Germinal center (tissue), 1 donor: ENCODE measurements at regions not wholly inside any gene's neighbourhood (a gene's known extent, or its start where the extent isn't known, plus 50 kb on each side); places are given as distances from the start of the nearest gene placed in this dataset.

Experiments used
- DNase-seq: peaks from one replicate; pipeline ENCODE4 v3.0.0; 2012; ENCODE audit warnings: mixed read lengths, low spot score

DNA sequence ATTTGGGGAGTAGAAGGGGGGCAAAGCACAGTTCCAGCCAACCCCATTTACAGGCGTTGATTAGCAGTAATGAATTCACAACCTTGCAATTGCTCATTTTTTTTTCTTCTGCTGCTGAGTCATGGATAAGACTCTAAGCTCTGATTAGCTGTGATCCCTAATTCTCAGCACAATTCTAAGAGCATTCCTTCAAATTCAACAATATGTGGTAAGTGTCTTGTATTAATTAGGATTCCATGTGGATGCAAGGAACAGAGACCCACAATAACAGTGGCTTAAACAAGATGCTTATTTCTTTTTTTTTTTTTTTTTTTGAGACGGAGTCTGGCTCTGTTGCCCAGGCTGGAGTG, 133.4 kb downstream of the PALM2AKAP2 start:
- DNase-seq, result no peak

DNA sequence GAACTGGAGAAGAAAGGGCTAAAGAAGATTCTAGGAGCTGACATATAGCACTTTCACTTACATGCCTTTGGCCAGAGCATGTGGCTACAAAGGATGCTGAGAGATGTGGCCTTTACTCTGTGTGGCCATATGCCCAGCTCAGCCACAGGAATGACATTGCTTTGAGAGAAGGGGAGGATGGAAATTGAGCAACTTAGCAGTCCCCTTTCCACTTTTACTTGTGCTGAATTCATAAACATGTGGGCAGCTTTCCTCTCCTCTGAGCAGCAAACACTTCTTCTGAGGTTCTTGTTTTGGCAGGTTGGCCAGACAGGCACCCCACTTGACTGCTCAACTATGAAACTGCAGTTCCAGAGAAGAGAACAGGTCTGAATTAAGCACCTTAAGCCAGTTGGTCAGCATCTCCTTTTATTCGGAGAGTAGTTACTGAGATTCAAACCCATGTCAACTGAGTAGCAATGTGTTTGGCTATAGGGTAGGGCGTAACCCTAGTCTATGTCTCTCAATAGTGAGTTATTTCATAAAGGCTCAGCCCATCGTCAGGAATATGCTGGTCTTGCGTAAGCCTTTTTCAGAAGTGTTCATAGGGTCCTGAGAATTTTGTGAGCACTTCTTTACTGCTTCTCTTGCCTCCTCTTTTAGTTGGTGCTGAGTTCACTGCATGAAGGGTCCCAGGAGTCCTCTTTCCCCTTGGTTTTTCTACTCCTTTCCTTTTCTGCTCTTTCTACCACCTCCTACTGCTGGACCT, 134.5 kb downstream of the PALM2AKAP2 start:
- peak; percentile 30 for DNase-seq

DNA sequence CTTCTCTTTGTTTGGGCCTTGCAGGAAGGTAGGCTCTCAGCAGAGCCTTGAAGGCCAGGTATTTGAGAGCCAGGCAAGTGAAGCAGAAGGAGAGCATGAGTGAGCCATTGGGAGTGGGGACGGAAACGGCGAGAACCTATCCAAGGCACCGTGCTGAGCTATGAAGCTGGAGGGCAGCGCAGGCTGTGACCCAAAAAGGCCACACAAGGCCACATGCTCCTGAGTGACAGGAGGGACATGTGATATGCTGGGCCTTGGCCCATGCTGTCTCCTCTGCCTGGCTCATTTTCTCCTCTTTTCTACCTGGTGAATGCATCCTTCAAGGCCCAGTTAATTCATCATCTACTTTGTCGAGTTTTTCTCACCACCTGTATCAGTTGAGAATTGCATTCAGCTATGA, 136.3 kb downstream of the PALM2AKAP2 start:
- DNase-seq, result no peak

DNA sequence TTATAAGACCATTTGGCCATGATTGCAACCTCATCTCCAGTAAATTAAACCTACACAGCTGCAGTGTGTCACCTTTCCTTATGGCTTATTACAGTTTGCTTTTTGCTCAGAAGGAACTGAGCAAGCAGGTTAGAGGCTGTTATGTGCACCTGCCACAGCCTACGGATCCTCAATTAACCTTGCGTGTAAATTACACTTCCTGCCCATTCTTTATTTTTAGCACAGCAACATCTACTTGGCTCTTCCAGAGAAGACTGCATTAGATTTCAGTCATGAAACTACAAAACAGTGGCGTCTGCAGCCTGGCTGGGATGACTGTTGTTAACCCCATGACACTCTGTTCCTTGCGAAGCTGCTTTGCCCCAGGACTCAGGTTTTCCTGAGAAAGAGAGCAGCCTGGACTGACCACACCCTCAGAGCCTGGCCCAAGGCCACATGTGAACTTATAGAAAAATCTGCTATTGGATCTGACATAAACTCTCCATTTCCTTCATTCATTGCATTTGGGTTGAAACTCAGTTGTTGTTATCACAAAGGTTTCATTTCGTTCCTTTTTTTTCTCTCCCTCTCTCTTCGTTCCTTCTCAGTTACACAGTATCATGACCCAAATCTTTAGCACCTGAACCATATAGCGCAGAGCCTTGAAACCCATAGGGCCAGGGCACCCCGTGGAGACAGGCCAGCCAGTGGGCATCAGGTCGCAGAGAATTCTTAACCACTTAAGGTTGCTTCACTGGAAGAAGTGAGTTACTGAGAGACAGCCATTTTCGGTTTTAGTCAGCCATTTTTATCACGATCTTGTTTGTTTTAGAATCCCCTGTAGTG, 138.6 kb downstream of the PALM2AKAP2 start:
- DNase-seq, result peak; percentile 53

DNA sequence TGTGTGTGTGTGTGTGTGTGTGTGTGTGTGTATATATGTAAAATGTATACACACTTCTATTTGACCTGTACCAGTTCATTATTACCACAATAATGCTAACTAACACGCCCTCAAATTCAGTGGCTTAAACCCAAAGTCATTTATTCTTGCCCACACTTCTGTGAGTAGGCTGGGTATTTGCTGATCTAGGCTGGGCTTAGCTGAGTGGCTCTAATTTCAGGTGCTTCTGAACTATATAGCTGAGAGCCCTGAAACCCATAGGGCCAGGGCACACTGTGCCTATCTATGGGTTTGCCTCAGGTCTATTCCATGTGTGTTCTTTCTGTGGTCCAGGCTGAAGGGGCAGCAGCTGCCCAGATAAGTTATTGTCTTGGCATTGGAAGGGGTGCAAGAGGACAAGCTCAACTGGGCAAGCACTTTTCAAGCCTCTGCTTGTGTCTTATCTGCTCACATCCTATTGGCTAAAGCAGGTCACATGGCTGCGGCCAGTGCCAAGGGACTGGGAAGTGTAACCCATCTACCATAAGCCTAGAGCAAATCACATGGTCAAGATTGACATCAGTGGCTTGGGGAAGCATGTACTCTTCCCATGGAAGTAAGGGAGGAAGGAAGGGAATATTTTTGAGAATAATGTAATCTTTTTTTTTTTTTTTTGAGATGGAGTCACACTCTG, 139.9 kb downstream of the PALM2AKAP2 start:
- no peak for DNase-seq

DNA sequence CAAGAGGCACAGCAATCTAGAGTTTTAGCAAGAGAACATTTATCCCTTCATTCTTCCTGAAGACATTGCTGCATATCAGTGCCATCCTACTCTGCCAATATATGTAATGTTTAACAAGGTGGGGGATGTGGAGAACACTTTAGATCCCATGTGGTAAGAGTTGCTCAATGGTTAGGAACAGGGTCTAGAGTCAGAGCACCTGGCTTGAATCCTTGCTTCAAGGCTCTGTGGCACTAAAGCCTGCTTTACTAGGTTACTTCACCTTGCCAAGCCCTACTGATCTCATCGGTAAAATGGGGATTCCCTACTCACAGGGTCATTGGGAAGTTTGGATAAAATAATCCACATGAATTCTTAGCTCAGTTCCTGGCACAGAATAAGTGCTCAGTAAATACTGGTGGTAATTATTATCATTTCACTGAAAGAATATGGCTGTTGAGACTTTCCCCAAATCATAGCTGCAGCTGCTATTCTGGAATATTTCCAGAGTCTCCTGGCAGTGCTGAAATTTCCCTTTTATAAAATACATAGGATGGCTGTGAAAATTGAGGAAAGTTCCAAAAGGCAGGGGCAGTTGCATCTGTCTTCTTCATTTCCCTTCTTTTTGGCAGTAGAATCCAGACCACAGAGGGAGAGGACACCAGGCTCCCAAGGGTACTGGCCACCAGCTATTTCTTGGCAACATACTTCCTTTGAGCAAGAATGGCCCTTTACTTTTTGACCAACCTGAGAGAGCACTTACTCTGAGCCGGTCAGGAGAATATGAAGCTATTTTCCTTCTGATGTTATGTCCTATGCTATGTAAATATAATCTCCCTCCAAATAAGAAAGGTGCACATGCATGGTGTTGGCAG, 142.8 kb downstream of the PALM2AKAP2 start:
- DNase-seq, result no peak

DNA sequence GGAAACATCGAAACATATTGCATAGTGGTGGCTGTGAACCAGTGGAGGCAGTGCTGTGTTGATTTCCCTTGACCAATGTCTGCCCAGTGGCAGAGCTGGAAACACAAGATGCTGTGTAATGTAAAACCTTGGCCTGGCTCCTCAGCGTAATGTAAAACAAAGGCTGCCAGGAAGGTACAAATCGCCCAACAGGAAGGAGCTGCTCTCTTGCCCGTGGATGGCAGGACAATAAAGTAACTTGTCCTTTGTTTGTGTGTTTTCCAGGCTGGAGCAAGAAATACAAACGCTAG, 143.4 kb downstream of the PALM2AKAP2 start:
- DNase-seq, result no peak

DNA sequence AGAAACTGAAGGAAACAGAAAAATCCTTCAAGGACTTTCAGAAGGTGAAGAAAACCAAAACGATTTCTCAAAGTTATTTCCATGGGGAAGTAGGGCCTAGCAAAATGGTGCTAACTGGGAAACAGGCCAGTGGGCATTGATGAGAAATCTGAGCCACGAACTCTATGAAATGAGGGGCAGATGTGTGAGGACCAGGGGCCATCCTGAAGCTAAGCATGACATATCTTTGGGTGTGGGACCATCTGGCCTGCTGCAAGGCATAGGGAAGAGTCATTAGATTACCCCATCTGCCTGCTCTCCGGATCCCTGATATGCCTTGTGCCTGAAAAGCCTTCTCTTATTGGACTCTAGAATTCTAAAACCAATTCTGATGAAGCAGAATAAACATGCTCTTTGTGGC, 143.8 kb downstream of the PALM2AKAP2 start:
- no peak for DNase-seq

DNA sequence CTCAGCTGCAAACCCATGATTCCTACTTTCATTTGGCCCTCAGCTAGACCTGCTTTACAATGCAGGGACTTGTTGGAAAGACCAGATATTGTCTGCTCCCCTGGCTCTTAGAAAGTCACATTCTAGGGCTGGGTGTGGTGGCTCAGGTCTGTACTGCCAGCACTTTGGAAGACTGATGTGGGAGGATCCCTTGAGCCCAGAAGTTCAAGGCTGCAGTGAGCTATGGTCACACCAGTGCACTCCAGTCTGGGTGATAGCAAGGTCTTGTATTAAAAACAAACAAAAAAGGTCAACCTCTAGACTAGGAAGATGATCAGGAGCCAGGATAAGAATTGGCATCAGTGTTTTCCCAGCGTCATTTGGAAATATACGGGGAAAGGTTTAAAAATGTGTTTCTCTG, 145.8 kb downstream of the PALM2AKAP2 start:
- no peak for DNase-seq

DNA sequence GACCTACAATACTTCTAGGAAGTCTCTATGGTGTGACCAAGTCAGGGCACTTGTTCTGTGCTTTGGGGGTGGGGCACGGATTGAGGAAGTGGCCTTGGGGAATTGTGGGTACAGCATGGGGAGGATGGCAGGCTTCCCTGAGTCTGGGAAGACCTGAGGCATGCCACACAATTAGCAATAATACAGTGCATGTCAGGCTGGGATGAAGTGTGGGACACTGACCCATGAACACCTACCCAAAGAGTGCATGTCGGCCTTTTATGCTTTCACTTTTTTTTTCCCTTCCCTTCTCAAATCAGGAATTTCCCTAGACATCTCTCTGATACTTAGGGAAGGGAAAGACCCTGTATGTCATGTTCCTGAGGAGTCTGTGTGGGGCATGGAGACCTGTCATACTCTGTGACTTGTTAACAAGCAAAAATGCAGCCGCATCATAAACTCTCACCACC, 146.4 kb downstream of the PALM2AKAP2 start:
- no peak for DNase-seq

DNA sequence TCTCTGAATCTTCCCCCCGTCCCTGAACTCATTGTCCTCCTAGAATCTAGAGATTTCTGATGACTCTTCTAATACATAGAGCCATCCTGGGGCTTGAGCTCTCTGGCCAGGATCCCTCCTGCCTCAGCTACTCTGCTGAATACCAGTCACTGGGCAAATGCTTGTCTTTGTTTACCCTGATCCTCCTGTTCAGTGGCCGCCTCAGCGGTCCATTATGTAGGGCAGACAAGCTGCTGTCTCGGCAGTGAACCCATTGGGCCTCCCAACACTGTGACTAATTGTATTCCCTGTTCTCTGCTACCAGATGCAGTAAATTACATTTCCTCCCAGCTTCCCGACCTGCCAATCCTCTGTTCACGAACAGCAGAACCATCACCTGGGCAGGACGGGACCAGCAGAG, 151.6 kb downstream of the PALM2AKAP2 start:
- DNase-seq, result no peak

DNA sequence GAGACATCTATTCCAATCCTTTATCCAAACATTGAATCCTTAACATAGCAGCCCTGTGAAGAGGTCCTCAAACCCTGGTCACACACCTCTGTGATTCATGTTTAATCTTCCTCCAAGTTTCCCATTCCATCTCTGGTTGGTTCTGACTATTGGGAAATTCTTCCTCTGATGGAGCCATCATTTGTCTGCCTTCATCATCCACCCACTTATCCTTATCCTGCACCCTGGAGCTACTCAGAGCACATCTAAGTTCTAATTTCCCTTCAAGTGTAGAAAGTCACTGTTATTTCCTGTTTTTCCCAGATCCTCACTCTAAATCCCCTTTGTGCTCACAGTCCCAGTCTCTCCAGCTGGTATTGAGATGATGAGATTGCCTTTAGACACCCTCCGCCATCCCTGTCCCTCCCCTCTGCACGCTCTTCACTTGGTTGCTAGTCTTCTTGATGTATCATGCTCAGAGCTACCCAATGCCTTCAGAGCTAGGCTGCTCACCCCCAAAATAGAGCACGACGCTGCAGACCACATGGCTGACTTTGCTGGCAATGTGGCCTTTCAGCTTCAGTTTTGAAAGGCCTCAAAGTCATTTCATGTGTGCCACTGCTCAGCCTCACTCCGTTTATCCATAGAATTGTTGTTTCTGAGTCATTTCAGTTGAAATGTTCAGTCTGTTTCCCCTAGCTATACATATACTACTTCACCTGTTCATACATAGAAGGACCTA, 154.3 kb downstream of the PALM2AKAP2 start:
- no peak for DNase-seq

DNA sequence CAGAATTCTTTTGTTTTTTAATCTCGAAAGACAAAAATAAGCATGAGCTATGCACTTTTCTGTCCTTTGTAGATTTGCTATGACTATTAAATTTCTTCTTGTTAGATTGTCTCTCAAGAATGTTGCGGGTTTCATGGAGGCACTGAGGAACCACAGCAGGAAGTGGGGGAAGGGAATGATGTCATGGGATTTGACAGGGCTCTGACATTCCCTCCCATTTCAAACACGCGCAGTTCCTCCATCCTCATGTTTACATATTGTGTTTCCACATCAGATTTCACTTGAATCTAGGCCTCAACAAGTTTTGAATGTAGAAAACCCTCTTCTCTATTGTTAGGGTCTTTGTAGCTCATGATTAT, 154.8 kb downstream of the PALM2AKAP2 start:
- no peak for DNase-seq

DNA sequence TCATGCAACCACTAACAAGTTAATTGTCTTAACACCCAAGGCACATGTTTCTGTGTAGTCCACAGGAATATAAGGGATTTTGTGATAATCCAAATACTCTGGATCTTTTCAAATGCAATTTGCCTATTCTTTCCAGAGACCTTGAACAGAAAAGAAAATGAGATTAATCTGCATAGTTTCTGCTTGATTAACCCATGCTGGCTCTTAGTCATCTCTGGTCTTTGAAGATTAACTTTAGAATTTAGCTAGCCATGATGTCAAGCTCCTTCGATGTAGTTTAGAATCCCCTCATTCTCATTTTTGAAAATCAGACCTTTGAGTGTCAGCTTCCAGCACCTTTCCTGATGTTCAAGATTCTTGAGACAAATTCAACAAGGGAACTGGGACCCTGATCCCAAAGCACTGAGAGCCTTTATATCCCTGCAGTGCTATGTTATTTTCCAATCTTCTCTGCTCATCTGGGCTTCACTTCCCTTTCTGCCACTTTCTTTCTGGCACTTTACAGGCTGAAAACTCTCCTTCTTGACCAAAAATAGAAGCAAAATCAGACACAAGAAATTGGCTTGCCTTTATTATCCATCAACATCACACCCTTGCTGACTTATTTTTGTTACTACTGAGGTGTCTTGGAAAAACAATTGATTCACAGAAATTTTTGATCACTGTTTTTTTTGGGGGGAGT, 155.5 kb downstream of the PALM2AKAP2 start:
- DNase-seq, result no peak

DNA sequence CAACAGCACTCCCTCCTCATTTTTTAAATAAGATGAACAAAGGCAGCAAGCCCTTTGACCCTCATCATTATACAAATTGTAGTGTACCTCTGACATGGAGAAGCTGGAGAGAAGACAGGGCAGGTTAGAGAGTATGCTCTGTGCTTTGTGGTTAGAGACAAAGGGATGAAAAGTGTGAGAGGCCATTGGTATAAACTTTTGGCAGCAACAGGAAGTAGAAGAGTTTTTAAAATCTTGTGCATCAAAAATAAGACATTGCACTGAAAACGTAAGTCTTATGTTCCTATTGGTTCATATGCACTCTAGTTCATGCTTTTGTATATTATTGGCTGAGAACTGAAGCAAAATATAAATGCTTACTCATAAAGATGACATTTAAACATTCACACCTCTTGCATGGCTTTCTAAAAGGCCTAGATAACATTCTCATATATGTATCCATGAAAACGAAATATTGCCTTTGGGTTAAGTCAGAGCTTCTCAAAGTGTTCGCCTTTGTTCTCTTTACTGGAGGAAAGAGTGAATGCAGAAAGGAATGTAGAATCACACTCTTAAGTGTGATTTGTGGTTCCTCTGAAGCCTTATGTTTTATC, 158.0 kb downstream of the PALM2AKAP2 start:
- DNase-seq, result no peak

DNA sequence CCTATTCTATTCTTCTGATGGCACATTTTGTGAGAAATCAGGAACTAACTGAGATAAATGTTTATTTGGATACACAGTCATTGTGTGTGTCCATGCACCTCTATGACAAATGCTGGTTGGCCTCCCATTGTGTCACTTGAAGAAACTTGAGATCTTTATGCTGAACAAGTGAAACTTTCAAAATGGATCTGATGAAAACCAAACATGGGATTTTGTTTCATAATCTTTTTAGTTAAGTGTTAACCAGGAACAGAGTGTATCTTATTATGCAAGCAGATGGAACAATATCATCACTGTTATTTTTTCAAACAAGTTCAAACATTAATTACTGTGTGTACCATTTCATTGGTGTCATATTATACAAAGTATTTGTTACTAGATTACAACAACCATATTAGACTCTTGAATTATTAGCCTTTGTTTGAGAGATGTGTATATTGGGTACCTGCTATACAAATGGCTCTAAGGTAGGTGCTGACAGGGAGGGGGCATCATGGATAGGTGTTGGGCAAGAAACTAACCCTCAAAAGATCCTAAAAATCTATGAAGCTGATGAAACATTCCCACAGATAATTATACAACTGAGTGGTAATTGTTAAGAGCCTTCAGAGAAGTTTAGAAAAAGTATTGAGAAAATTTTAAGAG, 159.8 kb downstream of the PALM2AKAP2 start:
- no peak for DNase-seq

DNA sequence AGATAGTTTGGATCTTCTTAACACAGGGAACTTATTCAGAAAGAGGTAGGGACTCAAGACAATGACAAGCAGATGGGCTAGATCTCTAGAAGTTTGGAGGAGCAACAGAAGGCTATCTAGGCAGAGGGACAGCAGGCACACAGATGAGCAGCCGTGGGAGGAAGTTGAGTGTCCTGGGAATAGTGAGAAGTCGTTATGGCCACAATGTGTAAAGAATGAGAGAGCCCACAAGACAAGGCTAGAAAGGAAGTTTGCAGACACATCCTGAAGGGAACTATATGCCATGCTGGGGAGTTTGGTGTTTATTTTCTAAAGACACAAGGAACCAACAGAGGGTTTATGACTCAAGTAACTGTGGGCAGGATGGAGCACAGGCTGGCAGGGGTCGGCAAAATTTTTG, 160.6 kb downstream of the PALM2AKAP2 start:
- DNase-seq, result no peak

DNA sequence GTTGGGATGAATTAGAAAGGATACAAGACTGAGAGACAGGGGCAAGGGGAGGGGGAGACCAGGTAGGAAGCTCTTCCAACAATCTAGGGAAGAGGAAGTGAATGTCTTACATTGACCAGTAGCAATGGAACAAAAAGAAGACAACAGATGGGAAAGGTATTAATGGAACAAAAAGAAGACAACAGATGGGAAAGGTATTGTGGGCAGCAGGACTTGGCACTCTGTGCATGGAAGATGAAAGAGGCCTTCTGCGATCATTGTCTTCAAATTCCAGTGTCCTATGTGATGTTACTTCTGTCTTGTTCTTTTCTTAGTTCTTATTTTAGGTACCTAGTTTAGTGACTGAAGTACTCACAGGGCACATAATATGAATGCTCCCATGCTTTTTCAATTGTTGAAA, 161.8 kb downstream of the PALM2AKAP2 start:
- no peak for DNase-seq

DNA sequence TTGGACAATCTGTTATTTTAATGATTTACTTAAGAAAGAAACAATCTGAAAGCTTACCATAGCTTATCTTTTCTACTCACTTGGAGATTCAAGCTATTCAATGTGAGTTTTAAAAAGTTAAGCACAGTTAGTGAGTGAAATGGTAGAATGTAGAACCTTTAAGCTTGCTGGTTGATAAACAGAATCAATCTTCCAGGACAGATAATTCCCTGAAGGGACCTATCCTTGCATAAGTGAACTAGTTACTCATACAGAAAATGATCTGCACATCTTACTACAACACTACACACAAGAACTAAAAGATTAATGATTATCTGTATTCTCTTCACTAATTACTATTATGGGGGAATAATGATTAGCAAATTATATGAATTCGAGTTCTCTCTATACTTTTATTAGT, 165.6 kb downstream of the PALM2AKAP2 start:
- no peak for DNase-seq

DNA sequence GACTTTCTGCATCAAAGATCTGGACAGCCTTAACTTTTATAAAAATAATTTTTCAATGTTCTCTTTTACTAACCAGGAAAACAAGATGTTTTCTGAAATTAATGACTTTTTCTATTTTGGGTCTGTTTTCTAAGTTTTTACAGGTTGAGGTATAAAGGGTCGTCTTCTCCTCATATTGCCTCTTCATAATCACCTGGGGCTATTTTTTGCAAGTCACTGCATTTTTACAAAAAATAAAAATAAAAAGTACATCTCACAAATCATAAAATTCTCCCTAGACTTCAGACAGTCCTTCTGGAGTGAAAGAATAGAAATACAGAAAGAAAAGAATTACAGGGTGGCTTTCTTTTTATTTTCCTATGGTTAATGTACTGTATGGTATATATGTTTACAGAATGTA, 168.5 kb downstream of the PALM2AKAP2 start:
- DNase-seq, result no peak
